ENCODE measurements at regions not wholly inside any gene's neighbourhood (a gene's known extent, or its start where the extent isn't known, plus 50 kb on each side); places are given as distances from the start of the nearest gene placed in this dataset.
A peak's percentile ranks its signal among the peaks of the same experiment; 100 is the strongest.

DNA sequence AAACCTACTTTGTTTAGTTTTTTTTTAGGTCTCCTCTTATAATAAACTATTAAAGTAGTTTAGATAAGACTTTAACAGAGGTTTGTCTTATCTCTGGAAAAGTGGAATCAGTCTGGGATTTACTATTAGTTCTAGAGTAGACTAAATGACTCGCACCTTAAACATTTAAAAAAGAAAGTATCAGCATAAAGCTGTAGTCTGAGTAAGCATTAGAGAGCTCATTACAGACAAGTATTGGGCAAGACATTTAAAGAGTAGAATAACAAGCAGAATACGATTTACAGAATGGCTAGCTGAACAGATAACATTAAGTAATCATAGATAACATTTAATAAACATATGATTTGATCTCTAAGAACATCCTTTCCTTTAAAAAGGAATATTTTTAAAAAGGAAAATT, 226.0 kb upstream of the DMAC1 start:
- peak in 2 of 3 donors; percentile 14 to 52 for DNase-seq
- no peaks in the 10 kb centered on the region for H3K36me3 ChIP-seq (ENCODE audit: control insufficient read depth in 4 of 4, insufficient read depth in 4 of 4, low read length in 4 of 4)
- no peak overlapping the region for H3K27ac ChIP-seq (ENCODE audit: low read depth in 1 of 2, low read length in 1 of 2)
- H3K4me1 ChIP-seq (ENCODE audit: control insufficient read depth in 5 of 5, insufficient read depth in 5 of 5, low read length in 5 of 5) = peaks cover 0 to 10% (median 0%) of the 10 kb centered on the region in 5 donors
- no peak for ATAC-seq (ENCODE audit: insufficient read depth, low FRiP score)
- no peaks in the 10 kb centered on the region for H3K27me3 ChIP-seq (ENCODE audit: control insufficient read depth in 3 of 3, insufficient read depth in 3 of 3, low read length in 2 of 3)
- TF ChIP-seq, protein P1, sequence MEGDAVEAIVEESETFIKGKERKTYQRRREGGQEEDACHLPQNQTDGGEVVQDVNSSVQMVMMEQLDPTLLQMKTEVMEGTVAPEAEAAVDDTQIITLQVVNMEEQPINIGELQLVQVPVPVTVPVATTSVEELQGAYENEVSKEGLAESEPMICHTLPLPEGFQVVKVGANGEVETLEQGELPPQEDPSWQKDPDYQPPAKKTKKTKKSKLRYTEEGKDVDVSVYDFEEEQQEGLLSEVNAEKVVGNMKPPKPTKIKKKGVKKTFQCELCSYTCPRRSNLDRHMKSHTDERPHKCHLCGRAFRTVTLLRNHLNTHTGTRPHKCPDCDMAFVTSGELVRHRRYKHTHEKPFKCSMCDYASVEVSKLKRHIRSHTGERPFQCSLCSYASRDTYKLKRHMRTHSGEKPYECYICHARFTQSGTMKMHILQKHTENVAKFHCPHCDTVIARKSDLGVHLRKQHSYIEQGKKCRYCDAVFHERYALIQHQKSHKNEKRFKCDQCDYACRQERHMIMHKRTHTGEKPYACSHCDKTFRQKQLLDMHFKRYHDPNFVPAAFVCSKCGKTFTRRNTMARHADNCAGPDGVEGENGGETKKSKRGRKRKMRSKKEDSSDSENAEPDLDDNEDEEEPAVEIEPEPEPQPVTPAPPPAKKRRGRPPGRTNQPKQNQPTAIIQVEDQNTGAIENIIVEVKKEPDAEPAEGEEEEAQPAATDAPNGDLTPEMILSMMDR (IDR thresholded peaks at IDR 0.05; ENCODE audit: control extremely low read depth, extremely low read depth) = no peak
- H3K9me3 ChIP-seq (ENCODE audit: control insufficient read depth in 4 of 4, insufficient read depth in 3 of 4, low read length in 3 of 4) = no peaks in the 10 kb centered on the region
- H3K4me3 ChIP-seq = no peak overlapping the region
- peak overlapping the region in 1 of 2 donors; percentile 4 for H3K9ac ChIP-seq (ENCODE audit: insufficient read depth in 1 of 2, low read length in 2 of 2)
- 51 to 72% methylated on average over 2 of the region's 2 CpGs for WGBS, 2 donors

DNA sequence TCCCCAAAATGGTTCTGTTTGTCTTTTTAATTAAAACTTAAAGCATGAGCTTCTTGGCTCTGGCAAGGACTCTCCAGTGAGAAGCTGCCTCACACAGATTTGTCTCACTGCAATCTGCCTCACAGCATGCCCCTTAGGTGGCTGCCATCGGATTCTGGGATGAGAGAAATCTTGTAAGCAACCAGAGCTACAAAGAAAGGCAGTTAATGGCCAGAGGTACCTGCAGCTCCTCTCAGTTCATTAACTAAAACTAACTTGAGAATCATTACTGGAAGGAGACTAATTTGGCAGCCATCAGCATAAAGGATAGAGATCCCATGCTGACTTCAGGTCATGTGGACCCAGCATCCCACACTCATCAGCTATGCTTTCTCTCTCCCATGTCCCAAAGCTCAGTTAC, 220.6 kb upstream of the DMAC1 start:
- Histone ChIP-seq H3K36me3 (ENCODE audit: control insufficient read depth in 4 of 4, insufficient read depth in 4 of 4, low read length in 4 of 4) (no peaks in the 10 kb centered on the region), H3K4me3 (no peak overlapping the region), H3K27ac (ENCODE audit: low read depth in 1 of 2, low read length in 1 of 2) (no peak overlapping the region), H3K4me1 (ENCODE audit: control insufficient read depth in 5 of 5, insufficient read depth in 5 of 5, low read length in 5 of 5) (peaks cover 0 to under 1% (median 0%) of the 10 kb centered on the region in 5 donors), H3K9me3 (ENCODE audit: control insufficient read depth in 4 of 4, insufficient read depth in 3 of 4, low read length in 3 of 4) (no peaks in the 10 kb centered on the region), H3K9ac (ENCODE audit: insufficient read depth in 1 of 2, low read length in 2 of 2) (no peak overlapping the region), H3K27me3 (ENCODE audit: control insufficient read depth in 3 of 3, insufficient read depth in 3 of 3, low read length in 2 of 3) (no peaks in the 10 kb centered on the region)
- DNase-seq (no peak), ATAC-seq (ENCODE audit: insufficient read depth, low FRiP score) (no peak)
- TF ChIP-seq, protein P1 (IDR thresholded peaks at IDR 0.05; ENCODE audit: control extremely low read depth, extremely low read depth) = no peak
- 66 to 85% methylated on average over 1 of the region's 1 CpG for WGBS, 2 donors

DNA sequence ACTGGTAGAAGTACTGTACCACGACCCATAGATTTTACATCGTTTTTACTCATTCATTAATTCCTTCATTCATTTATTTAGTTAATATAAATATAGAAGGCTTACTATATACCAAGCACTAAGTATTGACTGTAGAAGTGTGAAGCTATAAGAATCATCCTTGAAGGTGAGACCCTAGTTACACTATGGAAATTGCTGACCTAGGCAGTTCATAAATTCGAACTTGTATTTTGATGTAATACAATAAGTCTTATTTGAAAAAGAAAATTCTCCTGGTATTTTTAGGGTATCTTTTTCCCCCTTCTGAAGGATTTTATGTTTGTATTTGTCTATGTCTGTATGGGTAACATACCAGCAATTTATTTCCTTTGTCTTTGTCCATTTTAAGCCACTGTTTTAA, 220.1 kb upstream of the DMAC1 start:
- no peaks in the 10 kb centered on the region for H3K4me1 ChIP-seq (ENCODE audit: control insufficient read depth in 5 of 5, insufficient read depth in 5 of 5, low read length in 5 of 5)
- TF ChIP-seq, protein P1 (IDR thresholded peaks at IDR 0.05; ENCODE audit: control extremely low read depth, extremely low read depth) = no peak
- DNase-seq (no peak), ATAC-seq (ENCODE audit: insufficient read depth, low FRiP score) (no peak)
- no peak overlapping the region for H3K4me3 ChIP-seq
- H3K9me3 ChIP-seq (ENCODE audit: control insufficient read depth in 4 of 4, insufficient read depth in 3 of 4, low read length in 3 of 4) = no peaks in the 10 kb centered on the region
- H3K27ac ChIP-seq (ENCODE audit: low read depth in 1 of 2, low read length in 1 of 2) = no peak overlapping the region
- H3K9ac ChIP-seq (ENCODE audit: insufficient read depth in 1 of 2, low read length in 2 of 2) = no peak overlapping the region
- WGBS, 2 donors = 83 to 94% methylated on average over 3 of the region's 3 CpGs
- H3K36me3 ChIP-seq (ENCODE audit: control insufficient read depth in 4 of 4, insufficient read depth in 4 of 4, low read length in 4 of 4) = no peaks in the 10 kb centered on the region
- no peaks in the 10 kb centered on the region for H3K27me3 ChIP-seq (ENCODE audit: control insufficient read depth in 3 of 3, insufficient read depth in 3 of 3, low read length in 2 of 3)

DNA sequence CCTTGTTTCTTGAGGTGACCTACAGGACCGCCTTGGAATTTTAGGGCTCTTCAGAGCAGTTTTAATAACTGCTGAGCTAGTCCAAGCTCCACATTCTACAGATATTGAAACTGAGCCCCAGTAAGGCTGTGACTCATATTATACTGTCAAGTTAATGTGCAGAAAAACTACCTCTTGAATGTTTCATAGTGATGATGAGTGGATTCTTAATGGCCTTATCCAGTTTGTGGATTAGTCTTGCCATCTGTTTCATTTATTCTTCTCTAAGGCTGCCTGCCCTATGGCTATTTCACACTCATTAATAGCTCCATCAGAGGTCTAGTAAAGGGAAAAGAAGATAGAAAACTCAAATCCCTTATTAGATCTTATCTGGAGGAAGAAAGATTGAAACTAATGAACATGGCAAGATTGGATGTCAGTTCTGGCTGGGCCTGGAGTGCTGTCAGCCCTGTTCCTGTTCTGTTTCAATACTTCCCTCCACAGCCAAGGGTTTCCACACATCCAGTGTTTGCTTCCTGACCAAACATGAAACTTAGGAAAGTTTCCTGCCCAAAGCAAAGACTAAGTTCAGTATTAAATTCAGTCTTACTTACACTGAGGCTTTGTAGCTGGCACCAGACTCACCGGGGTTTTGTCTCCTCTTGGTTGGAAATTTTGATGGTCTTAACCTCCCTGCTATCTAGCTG, 215.6 kb upstream of the DMAC1 start:
- DNase-seq (no peak), ATAC-seq (ENCODE audit: insufficient read depth, low FRiP score) (no peak)
- 93% methylated on average over 2 of the region's 2 CpGs for WGBS, 2 donors
- Histone ChIP-seq H3K27me3 (ENCODE audit: control insufficient read depth in 3 of 3, insufficient read depth in 3 of 3, low read length in 2 of 3) (no peaks in the 10 kb centered on the region), H3K9me3 (ENCODE audit: control insufficient read depth in 4 of 4, insufficient read depth in 3 of 4, low read length in 3 of 4) (no peaks in the 10 kb centered on the region), H3K27ac (ENCODE audit: low read depth in 1 of 2, low read length in 1 of 2) (no peak overlapping the region), H3K4me3 (no peak overlapping the region), H3K9ac (ENCODE audit: insufficient read depth in 1 of 2, low read length in 2 of 2) (no peak overlapping the region), H3K36me3 (ENCODE audit: control insufficient read depth in 4 of 4, insufficient read depth in 4 of 4, low read length in 4 of 4) (no peaks in the 10 kb centered on the region), H3K4me1 (ENCODE audit: control insufficient read depth in 5 of 5, insufficient read depth in 5 of 5, low read length in 5 of 5) (no peaks in the 10 kb centered on the region)
- TF ChIP-seq, protein P1 (IDR thresholded peaks at IDR 0.05; ENCODE audit: control extremely low read depth, extremely low read depth) = no peak

Data from lung (tissue), 11 donors.